ENCODE measurements at regions not wholly inside any gene's neighbourhood (a gene's known extent, or its start where the extent isn't known, plus 50 kb on each side); places are given as distances from the start of the nearest gene placed in this dataset.

- DNase-seq (ENCODE audit: low read depth in 3 of 3), result no peak
Observed at GRCh38 chr19:29428071-29428470, 97.7 kb upstream of the VSTM2B start.

DNA sequence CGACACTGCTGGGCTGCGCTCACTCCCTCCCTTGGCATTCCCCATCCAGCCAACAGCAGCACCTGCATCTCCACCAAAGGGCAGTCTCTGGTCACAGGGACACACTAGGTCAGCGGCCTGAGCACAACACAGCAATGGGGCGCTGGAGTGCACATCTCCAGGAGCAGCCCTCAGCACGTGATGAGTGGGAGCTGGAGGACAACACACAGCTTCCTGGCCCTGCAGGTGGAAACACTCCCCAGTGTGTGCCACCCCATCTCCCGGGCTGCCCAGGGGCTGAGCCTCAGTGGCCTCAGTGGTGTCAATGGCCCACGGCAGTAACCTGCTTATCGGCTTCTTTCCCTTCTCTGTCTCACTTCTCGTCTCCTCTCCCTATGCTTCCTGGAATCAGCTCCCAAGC is 96.8 kb upstream of the VSTM2B start:
- no peak for DNase-seq (ENCODE audit: low read depth in 3 of 3)

- DNase-seq (ENCODE audit: low read depth in 3 of 3), result no peak
Observed at GRCh38 chr19:29429581-29429980, 96.2 kb upstream of the VSTM2B start.

DNA sequence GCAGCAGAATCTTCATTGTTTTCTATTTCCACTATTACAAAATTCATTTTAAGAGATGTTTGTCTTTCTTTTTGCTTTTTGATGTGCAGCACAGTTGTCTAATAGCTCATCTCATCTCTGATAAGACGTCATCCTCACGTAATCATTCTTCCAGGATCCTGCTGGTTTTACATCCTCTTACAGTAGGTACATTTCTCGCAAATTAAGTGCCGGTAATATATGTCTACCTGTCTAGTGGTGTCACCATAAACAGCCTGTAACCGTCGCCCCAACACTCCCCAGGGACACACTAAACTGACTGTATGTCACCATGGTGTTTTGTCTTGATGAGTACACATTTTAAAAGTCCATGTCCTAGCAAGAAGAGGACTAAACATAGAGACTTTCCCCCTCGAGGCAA is 94.5 kb upstream of the VSTM2B start:
- DNase-seq (ENCODE audit: low read depth in 3 of 3), result no peak

DNA sequence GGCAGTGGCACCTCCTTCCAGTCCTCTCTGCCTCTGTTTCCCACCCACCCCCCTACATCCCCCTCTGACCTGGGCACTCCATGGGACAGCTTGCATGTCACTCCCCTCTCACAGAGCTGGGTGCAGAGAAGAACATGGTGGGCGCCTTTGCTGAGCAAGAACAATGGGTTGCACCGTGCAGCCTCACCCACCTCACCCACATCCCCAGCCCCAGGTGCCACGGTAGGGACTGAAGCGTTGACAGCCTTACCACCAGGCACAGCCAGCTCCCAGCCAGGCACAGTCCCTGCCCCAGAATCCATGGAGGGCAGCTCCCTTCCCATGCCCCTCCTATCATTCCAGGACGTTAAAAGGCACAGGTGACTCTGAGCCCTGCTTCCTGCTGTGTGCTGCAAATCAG is 93.1 kb upstream of the VSTM2B start:
- no peak for DNase-seq (ENCODE audit: low read depth in 3 of 3)

DNA sequence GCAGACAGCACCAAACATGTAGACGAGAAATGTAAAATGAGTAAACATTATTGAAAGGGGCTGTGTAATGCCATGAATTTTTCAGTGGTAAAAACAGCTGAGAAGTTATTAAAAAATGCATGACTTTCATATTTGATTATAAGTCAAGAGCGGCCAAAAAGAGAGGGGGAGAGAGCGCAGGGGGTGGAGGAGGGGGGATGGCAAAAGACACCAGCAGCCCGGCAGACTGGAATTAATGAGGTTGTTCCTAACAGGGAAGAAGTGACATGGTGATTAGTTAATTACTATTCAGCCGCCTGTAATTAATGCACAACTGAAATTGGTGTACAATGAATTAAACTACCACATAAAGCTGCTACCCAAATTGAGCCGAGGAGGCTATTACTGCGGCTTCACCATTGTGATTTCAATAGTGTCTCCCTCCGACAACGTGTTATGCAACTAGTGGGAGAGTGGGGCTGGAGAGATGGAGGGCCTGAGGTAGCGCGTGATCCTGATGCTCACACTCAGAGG is 89.1 kb upstream of the VSTM2B start:
- no peak for DNase-seq (ENCODE audit: low read depth in 3 of 3)

DNA sequence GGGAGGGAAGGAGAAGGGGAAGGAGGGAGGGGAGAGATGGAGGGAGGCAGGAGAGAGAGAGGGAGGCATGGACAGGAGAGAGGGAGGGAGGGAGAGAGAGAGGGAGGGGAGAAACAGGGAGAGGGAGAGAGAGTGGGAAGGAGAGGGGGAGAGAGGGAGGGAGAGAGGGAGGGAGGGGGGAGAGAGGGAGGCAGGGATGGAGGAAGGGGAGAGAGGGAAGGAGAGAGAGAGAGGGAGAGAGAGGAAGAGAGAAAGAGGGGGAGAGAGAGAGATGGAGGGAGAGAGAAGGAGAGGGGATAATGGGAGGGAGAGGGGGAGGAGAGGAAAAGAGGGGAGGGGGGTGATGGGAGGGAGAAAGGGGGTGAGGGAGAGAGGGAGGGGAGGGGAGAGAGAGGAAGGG is 86.8 kb upstream of the VSTM2B start:
- no peak for DNase-seq (ENCODE audit: low read depth in 3 of 3)

GRCh38 chr19:29439688-29440550 is 85.9 kb upstream of the VSTM2B start:
- DNase-seq (ENCODE audit: low read depth in 3 of 3), result no peak

GRCh38 chr19:29442094-29442493 is 83.7 kb upstream of the VSTM2B start:
- DNase-seq (ENCODE audit: low read depth in 3 of 3), result no peak

DNA sequence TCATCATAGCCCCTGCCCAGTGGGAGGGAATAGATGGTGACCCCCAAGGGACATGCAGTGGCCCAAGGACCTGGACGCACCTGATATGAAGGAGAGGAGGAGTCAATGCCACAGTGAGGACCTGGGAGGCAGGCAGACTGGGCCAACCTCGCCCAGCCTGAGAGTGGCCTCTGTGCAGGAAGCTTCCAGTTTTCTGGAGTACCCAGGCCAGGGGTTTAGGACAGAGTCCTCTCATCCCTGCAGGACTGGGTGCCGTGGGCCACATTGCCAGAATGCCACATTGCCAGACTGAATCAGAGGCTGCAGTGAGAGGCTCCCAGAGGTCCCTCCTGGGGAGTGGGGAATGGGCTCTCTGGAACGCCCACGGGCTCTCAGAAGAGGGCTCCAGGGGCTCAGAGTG is 82.9 kb upstream of the VSTM2B start:
- DNase-seq (ENCODE audit: low read depth in 3 of 3), result no peak

- DNase-seq (ENCODE audit: low read depth in 3 of 3), result no peak
Observed at GRCh38 chr19:29445246-29445645, 80.5 kb upstream of the VSTM2B start.

DNA sequence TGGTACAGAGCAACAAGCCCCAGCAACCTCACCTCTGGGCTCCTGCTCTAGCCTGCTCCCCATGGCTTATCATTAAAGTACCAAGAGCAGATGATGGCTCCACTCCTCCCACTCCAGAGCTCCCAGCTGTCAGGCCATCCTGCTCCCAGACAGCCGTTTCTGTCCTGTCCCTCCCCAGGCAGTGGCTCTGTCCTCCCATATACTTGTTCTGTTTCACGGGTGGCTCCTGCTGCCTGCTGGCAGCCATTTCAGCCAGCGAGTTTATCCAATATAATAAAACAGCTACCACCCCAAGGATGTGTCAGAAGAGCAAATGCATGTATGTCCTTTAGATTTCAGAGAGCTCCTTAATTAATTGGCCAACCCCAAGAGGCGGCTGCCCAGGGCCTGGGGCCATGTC is 79.4 kb upstream of the VSTM2B start:
- DNase-seq (ENCODE audit: low read depth in 3 of 3), result no peak

DNA sequence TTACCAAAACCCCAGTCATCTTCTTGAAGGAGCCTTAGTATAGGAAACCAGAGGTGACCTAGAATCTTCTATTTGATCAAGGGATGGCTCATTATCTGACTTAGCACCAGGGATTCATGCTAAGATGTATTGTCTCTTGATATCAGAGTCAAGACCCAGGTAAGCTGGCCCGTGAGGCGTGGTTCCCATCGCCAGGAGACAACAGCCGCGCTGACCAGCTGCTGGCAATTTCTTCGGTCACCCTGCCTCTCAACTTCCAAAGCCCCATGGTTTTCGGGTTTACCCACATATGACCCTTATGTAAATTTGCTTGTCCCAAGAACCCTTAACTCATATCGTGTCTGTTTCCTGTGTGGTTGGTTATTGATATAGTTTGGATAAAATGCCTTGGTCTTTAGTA is 77.7 kb upstream of the VSTM2B start:
- no peak for DNase-seq (ENCODE audit: low read depth in 3 of 3)

GRCh38 chr19:29449371-29449770 is 76.4 kb upstream of the VSTM2B start:
- no peak for DNase-seq (ENCODE audit: low read depth in 3 of 3)

DNA sequence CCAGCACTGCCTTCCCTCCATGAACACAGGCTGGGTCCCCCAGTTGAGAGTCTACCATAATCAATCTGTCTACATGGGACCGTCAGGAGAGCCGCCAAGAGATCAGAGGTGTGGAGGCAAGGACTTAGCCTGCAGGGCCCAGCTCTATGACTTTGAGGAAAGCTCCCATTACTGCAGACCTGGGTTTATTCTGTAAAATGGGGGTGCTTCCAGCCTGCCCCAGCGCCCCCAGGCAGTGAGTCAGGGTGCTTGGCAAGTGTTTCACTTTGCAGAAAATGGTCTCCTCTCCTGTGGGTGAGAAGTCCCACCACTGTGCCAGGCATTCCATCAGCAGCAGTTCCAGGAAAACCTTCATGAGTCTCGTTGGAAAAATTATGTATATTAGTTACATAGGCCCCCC is 75.5 kb upstream of the VSTM2B start:
- DNase-seq (ENCODE audit: low read depth in 3 of 3), result no peak

- DNase-seq (ENCODE audit: low read depth in 3 of 3), result no peak
Observed at GRCh38 chr19:29450812-29451211, 75.0 kb upstream of the VSTM2B start.

DNA sequence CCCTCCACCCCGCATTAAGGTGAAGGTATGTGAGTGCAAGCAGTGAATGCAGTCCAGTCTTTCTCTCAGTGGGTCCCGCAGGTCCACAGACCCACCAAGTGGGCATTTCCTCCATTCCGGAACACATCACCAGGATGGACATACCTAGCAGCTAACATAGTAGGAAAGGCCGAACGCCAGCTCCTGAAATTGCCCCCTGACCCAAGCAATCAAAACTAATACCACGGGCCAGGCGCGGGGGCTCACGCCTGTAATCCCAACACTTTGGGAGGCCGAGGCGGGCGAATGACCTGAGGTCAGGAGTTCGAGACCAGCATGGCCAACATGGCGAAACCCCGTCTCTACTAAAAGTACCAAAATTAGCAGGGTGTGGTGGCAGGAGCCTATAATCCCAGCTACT is 71.7 kb upstream of the VSTM2B start:
- no peak for DNase-seq (ENCODE audit: low read depth in 3 of 3)

- DNase-seq (ENCODE audit: low read depth in 3 of 3), result no peak
Observed at GRCh38 chr19:29457413-29457812, 68.4 kb upstream of the VSTM2B start.

GRCh38 chr19:29467824-29468401 is 57.9 kb upstream of the VSTM2B start:
- no peak for DNase-seq (ENCODE audit: low read depth in 3 of 3)

DNA sequence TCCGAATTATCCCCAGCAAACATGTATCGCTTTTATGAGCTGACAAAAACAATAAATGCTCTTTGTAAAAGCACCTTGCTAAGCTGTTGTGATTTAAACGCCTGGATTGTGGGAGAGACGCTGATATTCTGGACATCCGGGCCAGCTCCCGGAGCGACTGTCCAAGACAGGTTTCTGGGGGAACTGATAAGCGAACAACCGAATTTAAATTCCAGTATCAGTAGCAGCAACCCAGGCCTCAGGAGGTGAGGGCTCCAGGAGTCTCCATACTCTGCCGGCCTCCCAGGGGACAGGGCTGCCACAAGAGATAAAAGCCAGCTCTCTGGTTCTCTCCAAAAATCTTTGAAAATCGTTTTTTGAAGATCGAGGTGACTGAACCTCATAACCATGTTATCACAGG is 50.3 kb upstream of the VSTM2B start:
- DNase-seq (ENCODE audit: low read depth in 3 of 3), result no peak
